ENCODE measurements at regions not wholly inside any gene's neighbourhood (a gene's known extent, or its start where the extent isn't known, plus 50 kb on each side); places are given as distances from the start of the nearest gene placed in this dataset.

GRCh38 chrX:43087830-43088229 lies 309.9 kb upstream of the PPP1R2C start:
- Histone ChIP-seq H3K4me3 (replicated peaks; ENCODE audit: low read depth, low read length) (no peak overlapping the region), H3K36me3 (ENCODE audit: control insufficient read depth, insufficient read depth, low read length) (no peaks in the 10 kb centered on the region), H3K27me3 (replicated peaks; ENCODE audit: control insufficient read depth, insufficient read depth, low read length) (no peaks in the 10 kb centered on the region)
- TF ChIP-seq CTCF (IDR thresholded peaks at IDR 0.05; ENCODE audit: insufficient read depth, low read length, poor library complexity, severe bottlenecking) = no peak
- no peak for DNase-seq (ENCODE audit: extremely low read depth, insufficient read length)

- no peaks in the 10 kb centered on the region for H3K36me3 ChIP-seq (ENCODE audit: control insufficient read depth, insufficient read depth, low read length)
- no peak for TF ChIP-seq CTCF (IDR thresholded peaks at IDR 0.05; ENCODE audit: insufficient read depth, low read length, poor library complexity, severe bottlenecking)
- H3K27me3 ChIP-seq (replicated peaks; ENCODE audit: control insufficient read depth, insufficient read depth, low read length) = no peaks in the 10 kb centered on the region
- no peak for DNase-seq (ENCODE audit: extremely low read depth, insufficient read length)
- H3K4me3 ChIP-seq (replicated peaks; ENCODE audit: low read depth, low read length) = no peak overlapping the region
These were observed 318.9 kb upstream of the PPP1R2C start for GRCh38 chrX:43096830-43097229.

GRCh38 chrX:43106009-43106408 lies 328.0 kb upstream of the PPP1R2C start:
- DNase-seq (ENCODE audit: extremely low read depth, insufficient read length) = no peak
- H3K4me3 ChIP-seq (replicated peaks; ENCODE audit: low read depth, low read length) = no peak overlapping the region
- no peak for TF ChIP-seq CTCF (IDR thresholded peaks at IDR 0.05; ENCODE audit: insufficient read depth, low read length, poor library complexity, severe bottlenecking)
- H3K36me3 ChIP-seq (ENCODE audit: control insufficient read depth, insufficient read depth, low read length) = no peaks in the 10 kb centered on the region
- no peaks in the 10 kb centered on the region for H3K27me3 ChIP-seq (replicated peaks; ENCODE audit: control insufficient read depth, insufficient read depth, low read length)

GRCh38 chrX:43108828-43109227 lies 330.9 kb upstream of the PPP1R2C start:
- no peak for DNase-seq (ENCODE audit: extremely low read depth, insufficient read length)
- TF ChIP-seq CTCF (IDR thresholded peaks at IDR 0.05; ENCODE audit: insufficient read depth, low read length, poor library complexity, severe bottlenecking) = no peak

GRCh38 chrX:43121637-43122036 lies 343.7 kb upstream of the PPP1R2C start:
- DNase-seq (ENCODE audit: extremely low read depth, insufficient read length) = no peak
- Histone ChIP-seq H3K4me3 (replicated peaks; ENCODE audit: low read depth, low read length) (no peak overlapping the region), H3K36me3 (ENCODE audit: control insufficient read depth, insufficient read depth, low read length) (no peaks in the 10 kb centered on the region), H3K27me3 (replicated peaks; ENCODE audit: control insufficient read depth, insufficient read depth, low read length) (no peaks in the 10 kb centered on the region)
- peak; percentile 30 for TF ChIP-seq CTCF (IDR thresholded peaks at IDR 0.05; ENCODE audit: insufficient read depth, low read length, poor library complexity, severe bottlenecking)

More at GRCh38 chrX:43108828-43109227, 330.9 kb upstream of the PPP1R2C start:
- Histone ChIP-seq H3K36me3 (ENCODE audit: control insufficient read depth, insufficient read depth, low read length) (no peaks in the 10 kb centered on the region), H3K27me3 (replicated peaks; ENCODE audit: control insufficient read depth, insufficient read depth, low read length) (no peaks in the 10 kb centered on the region), H3K4me3 (replicated peaks; ENCODE audit: low read depth, low read length) (no peak overlapping the region)

GRCh38 chrX:43139645-43140044 lies 361.7 kb upstream of the PPP1R2C start:
- Histone ChIP-seq H3K36me3 (ENCODE audit: control insufficient read depth, insufficient read depth, low read length) (no peaks in the 10 kb centered on the region), H3K4me3 (replicated peaks; ENCODE audit: low read depth, low read length) (no peak overlapping the region), H3K27me3 (replicated peaks; ENCODE audit: control insufficient read depth, insufficient read depth, low read length) (no peaks in the 10 kb centered on the region)
- no peak for TF ChIP-seq CTCF (IDR thresholded peaks at IDR 0.05; ENCODE audit: insufficient read depth, low read length, poor library complexity, severe bottlenecking)
- no peak for DNase-seq (ENCODE audit: extremely low read depth, insufficient read length)
